ENCODE measurements at regions not wholly inside any gene's neighbourhood (a gene's known extent, or its start where the extent isn't known, plus 50 kb on each side); places are given as distances from the start of the nearest gene placed in this dataset.

DNA sequence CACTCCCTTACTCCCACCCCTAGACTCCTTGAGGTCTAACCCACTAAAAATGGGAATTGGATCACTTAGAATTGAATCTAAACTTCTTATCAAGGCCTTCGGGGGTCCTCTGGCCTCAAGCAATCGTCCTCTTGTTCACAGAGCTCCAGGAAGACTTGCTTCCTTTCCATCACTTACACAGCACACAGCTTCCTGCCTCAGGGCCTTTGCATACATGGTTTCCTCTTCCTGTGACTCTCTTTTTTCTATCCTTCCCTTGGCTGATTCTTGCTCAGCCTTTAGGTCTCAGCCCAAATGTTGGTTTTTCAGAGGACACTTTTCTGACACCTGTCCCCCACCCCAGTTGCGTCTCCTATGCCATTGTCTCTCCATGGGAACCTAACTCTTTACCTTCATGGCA lies 50.0 kb upstream of the ALDH1B1 start:
- peaks cover 5% of the 10 kb centered on the region for H3K27me3 Mint-ChIP-seq (ENCODE audit: low read depth)
- H3K36me3 Mint-ChIP-seq (ENCODE audit: low read depth): no peaks in the 10 kb centered on the region
- H3K4me3 Mint-ChIP-seq: no peak overlapping the region
- no peaks in the 10 kb centered on the region for H3K9me3 Mint-ChIP-seq (ENCODE audit: insufficient read depth)
- CTCF ChIA-PET: no interaction called here
- DNase-seq (no peak), ATAC-seq (no peak)
- peaks cover 16% of the 10 kb centered on the region for H3K4me1 Mint-ChIP-seq (ENCODE audit: low read depth)
- POLR2A ChIA-PET: no interaction called here
- no peak overlapping the region for H3K27ac Mint-ChIP-seq

GRCh38 chr9:38342096-38342495 lies 50.4 kb upstream of the ALDH1B1 start:
- ATAC-seq (no peak), DNase-seq (no peak)
- no peaks in the 10 kb centered on the region for H3K36me3 Mint-ChIP-seq (ENCODE audit: low read depth)
- ChIA-PET POLR2A (no interaction called here), CTCF (no interaction called here)
- no peak overlapping the region for H3K4me3 Mint-ChIP-seq
- peaks cover 10% of the 10 kb centered on the region for H3K27me3 Mint-ChIP-seq (ENCODE audit: low read depth)
- no peak overlapping the region for H3K27ac Mint-ChIP-seq
- H3K4me1 Mint-ChIP-seq (ENCODE audit: low read depth): peaks cover 16% of the 10 kb centered on the region
- H3K9me3 Mint-ChIP-seq (ENCODE audit: insufficient read depth): no peaks in the 10 kb centered on the region

DNA sequence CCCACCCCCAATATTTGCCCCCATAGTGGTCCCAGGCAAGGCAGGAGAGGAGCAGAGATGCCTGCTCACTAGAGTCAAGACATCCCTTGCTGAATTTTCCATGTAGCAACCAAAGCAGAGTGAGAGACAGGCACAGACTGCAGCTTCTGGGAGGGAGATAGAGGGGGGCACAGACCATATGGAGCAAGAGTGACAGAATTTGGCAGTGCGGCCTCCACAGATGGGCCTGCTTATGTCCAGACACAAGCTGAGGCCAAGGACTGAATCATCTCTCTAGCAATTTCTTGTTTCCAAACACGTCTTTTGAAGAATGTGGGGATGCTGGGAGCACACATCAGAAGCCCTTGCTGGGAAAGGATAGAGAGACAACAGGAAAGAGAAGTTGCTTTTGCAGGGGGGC lies 53.0 kb upstream of the ALDH1B1 start:
- Mint-ChIP-seq H3K9me3 (ENCODE audit: insufficient read depth) (no peaks in the 10 kb centered on the region), H3K27ac (no peak overlapping the region), H3K4me1 (ENCODE audit: low read depth) (peaks cover 16% of the 10 kb centered on the region), H3K4me3 (no peak overlapping the region), H3K27me3 (ENCODE audit: low read depth) (peaks cover 14% of the 10 kb centered on the region), H3K36me3 (ENCODE audit: low read depth) (no peaks in the 10 kb centered on the region)
- ChIA-PET POLR2A (no interaction called here), CTCF (interaction anchor here (1.5 to 1.6 kb wide), 2 partner anchors 251 to 426 kb away, joined by 6 read pairs; no protein-coding TSS in a partner anchor)
- ATAC-seq (no peak), DNase-seq (no peak)

DNA sequence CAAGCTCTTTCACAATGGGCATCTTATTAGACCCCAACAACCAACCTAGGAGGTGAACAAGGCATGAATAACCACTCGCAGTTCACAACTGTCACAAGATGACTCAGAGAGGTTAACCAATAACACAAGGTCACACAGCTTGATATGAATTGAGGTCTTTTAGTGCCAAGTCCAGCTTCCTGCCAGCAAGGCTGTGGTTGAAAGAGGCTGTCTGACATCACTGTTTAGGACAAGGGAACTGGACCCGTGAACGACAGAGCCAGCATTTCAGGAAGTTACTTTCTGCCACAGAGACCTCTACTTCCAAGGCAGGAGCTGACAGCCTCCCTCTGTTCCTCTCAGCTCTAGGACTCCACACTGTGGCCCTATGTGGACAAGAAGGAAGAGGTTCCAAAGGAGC lies 53.4 kb upstream of the ALDH1B1 start:
- Mint-ChIP-seq H3K27me3 (ENCODE audit: low read depth) (peaks cover 14% of the 10 kb centered on the region), H3K9me3 (ENCODE audit: insufficient read depth) (no peaks in the 10 kb centered on the region), H3K36me3 (ENCODE audit: low read depth) (no peaks in the 10 kb centered on the region), H3K4me3 (no peak overlapping the region), H3K4me1 (ENCODE audit: low read depth) (peaks cover 16% of the 10 kb centered on the region), H3K27ac (no peak overlapping the region)
- no peak for ATAC-seq
- DNase-seq: no peak
- ChIA-PET POLR2A (no interaction called here), CTCF (interaction anchor here (0.6 to 1.6 kb wide), 3 partner anchors 48 to 425 kb away, joined by 3 to 6 read pairs (median 6); no protein-coding TSS in a partner anchor)

DNA sequence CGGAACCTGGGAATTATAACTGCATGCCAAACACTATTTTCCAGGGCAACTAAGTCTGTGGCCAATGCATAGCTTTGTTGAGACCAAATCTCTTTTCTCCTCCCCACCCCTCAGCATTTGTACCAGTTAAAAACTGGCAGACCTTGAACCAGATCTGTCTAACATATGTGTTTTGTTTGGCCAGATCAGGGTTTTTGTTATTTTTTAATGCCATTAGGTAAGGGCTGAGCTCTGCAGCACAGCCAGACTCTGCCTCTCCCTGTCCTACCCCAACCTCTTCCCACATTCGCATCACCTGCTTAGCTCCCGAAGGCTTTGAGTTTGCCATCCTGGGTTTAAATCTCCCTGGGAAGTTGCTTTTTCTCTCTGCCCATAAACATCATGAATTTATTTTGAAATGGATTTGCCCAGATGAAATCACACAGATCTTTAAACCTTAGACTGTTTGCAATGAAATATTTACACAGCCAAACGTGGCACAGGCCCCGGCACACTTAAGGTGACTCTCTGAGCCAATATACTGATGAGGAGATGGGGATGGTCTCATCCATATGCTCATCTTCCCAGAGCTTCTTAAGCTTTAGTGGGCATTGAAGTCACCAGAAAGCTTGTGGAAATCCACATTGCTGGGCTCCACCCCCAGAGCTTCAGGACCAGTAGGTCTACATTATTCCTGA lies 54.0 kb upstream of the ALDH1B1 start:
- no peak overlapping the region for H3K4me3 Mint-ChIP-seq
- POLR2A ChIA-PET: no interaction called here

GRCh38 chr9:38337706-38338264 lies 54.7 kb upstream of the ALDH1B1 start:
- Mint-ChIP-seq H3K4me1 (ENCODE audit: low read depth) (peaks cover 15% of the 10 kb centered on the region), H3K36me3 (ENCODE audit: low read depth) (no peaks in the 10 kb centered on the region), H3K27ac (no peak overlapping the region), H3K4me3 (no peak overlapping the region), H3K9me3 (ENCODE audit: insufficient read depth) (no peaks in the 10 kb centered on the region), H3K27me3 (ENCODE audit: low read depth) (peaks cover 14% of the 10 kb centered on the region)
- DNase-seq (no peak), ATAC-seq (no peak)
- CTCF ChIA-PET: interaction anchor here (1.5 to 1.6 kb wide), 2 partner anchors 249 to 424 kb away, joined by 6 read pairs; no protein-coding TSS in a partner anchor
- POLR2A ChIA-PET: no interaction called here

More for the DNA sequence above, 54.0 kb upstream of the ALDH1B1 start:
- H3K27ac Mint-ChIP-seq: no peak overlapping the region
- CTCF ChIA-PET: interaction anchor here (0.6 to 1.6 kb wide), 3 partner anchors 48 to 425 kb away, joined by 3 to 6 read pairs (median 6); no protein-coding TSS in a partner anchor
- no peaks in the 10 kb centered on the region for H3K9me3 Mint-ChIP-seq (ENCODE audit: insufficient read depth)
- H3K27me3 Mint-ChIP-seq (ENCODE audit: low read depth): peaks cover 14% of the 10 kb centered on the region
- no peak for DNase-seq
- no peak for ATAC-seq
- H3K36me3 Mint-ChIP-seq (ENCODE audit: low read depth): no peaks in the 10 kb centered on the region
- peaks cover 16% of the 10 kb centered on the region for H3K4me1 Mint-ChIP-seq (ENCODE audit: low read depth)

DNA sequence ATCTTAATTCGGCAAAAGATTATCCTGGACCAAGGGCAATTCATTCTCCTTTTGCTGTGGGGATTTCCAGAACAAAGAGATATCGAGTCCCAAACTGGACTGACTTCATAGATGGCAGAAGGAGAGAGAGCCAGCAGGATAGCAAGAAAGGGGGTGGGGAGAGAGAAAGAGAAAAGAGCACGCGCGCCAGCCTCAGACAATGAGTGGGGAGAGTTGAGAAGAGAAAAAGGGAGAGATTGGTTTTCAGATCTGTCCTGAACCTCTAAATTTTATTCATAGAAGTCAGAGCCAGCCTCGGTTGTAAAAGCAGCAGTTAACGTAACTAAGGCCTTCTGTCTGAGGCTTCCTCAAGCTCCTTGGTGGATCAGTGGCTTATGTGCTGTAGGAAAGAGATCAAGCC lies 55.3 kb upstream of the ALDH1B1 start:
- H3K4me1 Mint-ChIP-seq (ENCODE audit: low read depth): peaks cover 9% of the 10 kb centered on the region
- ChIA-PET POLR2A (no interaction called here), CTCF (no interaction called here)
- no peaks in the 10 kb centered on the region for H3K36me3 Mint-ChIP-seq (ENCODE audit: low read depth)
- no peak overlapping the region for H3K4me3 Mint-ChIP-seq
- no peak for ATAC-seq
- H3K9me3 Mint-ChIP-seq (ENCODE audit: insufficient read depth): no peaks in the 10 kb centered on the region
- H3K27ac Mint-ChIP-seq: no peak overlapping the region
- no peak for DNase-seq
- peaks cover 14% of the 10 kb centered on the region for H3K27me3 Mint-ChIP-seq (ENCODE audit: low read depth)

GRCh38 chr9:38336341-38336740 lies 56.2 kb upstream of the ALDH1B1 start:
- POLR2A ChIA-PET: no interaction called here
- Mint-ChIP-seq H3K4me3 (no peak overlapping the region), H3K4me1 (ENCODE audit: low read depth) (peaks cover 9% of the 10 kb centered on the region), H3K9me3 (ENCODE audit: insufficient read depth) (no peaks in the 10 kb centered on the region), H3K27ac (no peak overlapping the region), H3K27me3 (ENCODE audit: low read depth) (peaks cover 14% of the 10 kb centered on the region), H3K36me3 (ENCODE audit: low read depth) (no peaks in the 10 kb centered on the region)
- CTCF ChIA-PET: interaction anchor here (1.2 kb wide), 1 partner anchor 248 kb away, joined by 3 read pairs; no protein-coding TSS in a partner anchor
- DNase-seq (no peak), ATAC-seq (no peak)

DNA sequence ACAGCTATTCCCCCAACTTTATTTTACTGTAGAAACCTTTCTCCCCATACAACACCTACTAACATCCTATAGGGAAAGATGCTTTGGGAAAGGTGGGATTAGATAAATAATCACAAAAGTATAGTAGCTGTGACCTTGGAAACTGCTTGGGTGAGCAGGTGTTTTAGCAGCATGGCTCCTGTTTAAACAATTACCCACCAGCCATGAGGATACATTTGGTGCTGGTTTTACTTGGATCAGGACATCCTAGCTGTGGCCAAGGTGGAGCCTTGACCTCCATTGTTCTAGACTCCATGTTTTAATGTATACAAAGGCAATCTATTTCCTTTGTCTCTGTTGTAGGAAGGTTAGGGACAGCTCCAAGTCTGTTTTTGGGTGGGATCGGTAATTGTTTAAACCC lies 56.8 kb upstream of the ALDH1B1 start:
- no peaks in the 10 kb centered on the region for H3K9me3 Mint-ChIP-seq (ENCODE audit: insufficient read depth)
- no peak overlapping the region for H3K27ac Mint-ChIP-seq
- H3K4me3 Mint-ChIP-seq: no peak overlapping the region
- ATAC-seq (no peak), DNase-seq (no peak)
- ChIA-PET CTCF (interaction anchor here (1.2 kb wide), 1 partner anchor 248 kb away, joined by 3 read pairs; no protein-coding TSS in a partner anchor), POLR2A (no interaction called here)
- H3K27me3 Mint-ChIP-seq (ENCODE audit: low read depth): peaks cover 12% of the 10 kb centered on the region
- no peaks in the 10 kb centered on the region for H3K36me3 Mint-ChIP-seq (ENCODE audit: low read depth)
- peaks cover 9% of the 10 kb centered on the region for H3K4me1 Mint-ChIP-seq (ENCODE audit: low read depth)

DNA sequence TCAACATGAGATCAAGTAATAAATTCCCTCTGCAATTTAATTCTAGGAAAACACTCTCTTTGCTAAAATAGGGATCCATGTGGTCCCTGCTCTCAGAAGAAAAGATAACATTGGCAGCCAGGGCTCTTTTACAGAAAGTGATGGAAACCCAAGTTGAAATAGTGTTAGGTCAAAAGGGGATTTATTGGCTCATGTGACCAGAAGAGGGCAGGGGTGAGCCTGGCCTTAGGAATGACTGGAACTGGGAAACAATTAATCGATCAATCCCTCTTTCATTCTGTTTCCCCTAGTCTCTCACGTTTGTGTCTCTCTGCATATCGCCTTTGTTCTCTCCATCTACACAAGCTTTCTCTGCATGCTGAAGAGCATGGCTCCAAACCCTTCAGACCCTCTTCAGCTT lies 58.3 kb upstream of the ALDH1B1 start:
- CTCF ChIA-PET: no interaction called here
- ATAC-seq: no peak
- H3K9me3 Mint-ChIP-seq (ENCODE audit: insufficient read depth): no peaks in the 10 kb centered on the region

DNA sequence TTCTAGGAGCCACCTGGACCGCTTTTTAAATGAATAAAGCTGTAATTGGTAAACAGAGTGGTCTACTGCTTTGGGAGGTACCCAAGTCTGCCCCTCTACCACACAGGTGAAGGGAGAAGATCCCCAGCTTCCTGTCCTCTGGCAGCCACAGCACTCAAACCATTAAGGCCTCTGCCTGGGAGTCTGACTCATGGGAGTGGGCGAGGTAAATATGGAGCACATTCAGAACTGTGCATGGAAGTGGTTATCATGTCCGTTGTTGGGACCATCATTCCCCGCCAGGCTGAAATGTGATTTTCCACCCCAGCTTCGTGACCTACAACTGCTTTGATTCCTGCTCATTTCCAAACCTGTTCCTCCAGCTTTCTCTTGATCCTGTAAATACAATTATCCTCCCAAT lies 59.5 kb upstream of the ALDH1B1 start:
- no peaks in the 10 kb centered on the region for H3K4me1 Mint-ChIP-seq (ENCODE audit: low read depth)
- ChIA-PET POLR2A (no interaction called here), CTCF (interaction anchor here (0.9 to 1.1 kb wide), 2 partner anchors 85 to 419 kb away, joined by 3 to 4 read pairs; no protein-coding TSS in a partner anchor)
- H3K27me3 Mint-ChIP-seq (ENCODE audit: low read depth): peaks cover 11% of the 10 kb centered on the region
- no peak overlapping the region for H3K27ac Mint-ChIP-seq
- no peak overlapping the region for H3K4me3 Mint-ChIP-seq
- no peaks in the 10 kb centered on the region for H3K36me3 Mint-ChIP-seq (ENCODE audit: low read depth)
- DNase-seq (no peak), ATAC-seq (no peak)
- no peaks in the 10 kb centered on the region for H3K9me3 Mint-ChIP-seq (ENCODE audit: insufficient read depth)

More for the DNA sequence above, 58.3 kb upstream of the ALDH1B1 start:
- Mint-ChIP-seq H3K4me3 (no peak overlapping the region), H3K27ac (no peak overlapping the region), H3K36me3 (ENCODE audit: low read depth) (no peaks in the 10 kb centered on the region), H3K4me1 (ENCODE audit: low read depth) (peaks cover 8% of the 10 kb centered on the region), H3K27me3 (ENCODE audit: low read depth) (peaks cover 11% of the 10 kb centered on the region)
- POLR2A ChIA-PET: no interaction called here
- no peak for DNase-seq

DNA sequence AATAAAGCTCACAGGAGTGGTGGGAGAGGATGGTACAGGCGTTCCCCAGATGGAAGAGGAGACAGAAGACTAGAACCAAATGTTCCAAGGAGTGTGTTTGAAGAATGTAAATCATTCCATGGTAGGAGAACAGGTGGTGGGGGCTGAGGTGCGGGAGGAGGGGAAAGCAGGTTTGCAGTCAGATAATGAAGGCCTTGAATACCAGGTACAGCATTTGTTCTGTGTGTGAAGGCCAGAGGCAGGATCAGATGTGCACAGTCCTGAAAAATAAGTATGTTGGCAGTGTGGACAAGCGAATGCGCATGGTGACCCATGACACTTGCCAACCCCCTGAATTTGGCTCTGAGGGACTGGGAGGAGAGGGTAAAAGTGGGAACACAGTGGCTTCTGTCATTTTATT lies 59.9 kb upstream of the ALDH1B1 start:
- Mint-ChIP-seq H3K27ac (no peak overlapping the region), H3K36me3 (ENCODE audit: low read depth) (no peaks in the 10 kb centered on the region), H3K4me1 (ENCODE audit: low read depth) (no peaks in the 10 kb centered on the region), H3K27me3 (ENCODE audit: low read depth) (peaks cover 10% of the 10 kb centered on the region), H3K4me3 (no peak overlapping the region), H3K9me3 (ENCODE audit: insufficient read depth) (no peaks in the 10 kb centered on the region)
- DNase-seq (no peak), ATAC-seq (no peak)
- ChIA-PET CTCF (interaction anchor here (1.1 kb wide), 1 partner anchor 419 kb away, joined by 3 read pairs; no protein-coding TSS in a partner anchor), POLR2A (no interaction called here)

All from activated CD8-positive, alpha-beta T cell treated with anti-CD3 and anti-CD28 coated beads, Interleukin-2, amount 10 ng/mL, durations not matched to agents 7 days and 5 days (primary cell).